ENCODE measurements at regions not wholly inside any gene's neighbourhood (a gene's known extent, or its start where the extent isn't known, plus 50 kb on each side); places are given as distances from the start of the nearest gene placed in this dataset.

DNA sequence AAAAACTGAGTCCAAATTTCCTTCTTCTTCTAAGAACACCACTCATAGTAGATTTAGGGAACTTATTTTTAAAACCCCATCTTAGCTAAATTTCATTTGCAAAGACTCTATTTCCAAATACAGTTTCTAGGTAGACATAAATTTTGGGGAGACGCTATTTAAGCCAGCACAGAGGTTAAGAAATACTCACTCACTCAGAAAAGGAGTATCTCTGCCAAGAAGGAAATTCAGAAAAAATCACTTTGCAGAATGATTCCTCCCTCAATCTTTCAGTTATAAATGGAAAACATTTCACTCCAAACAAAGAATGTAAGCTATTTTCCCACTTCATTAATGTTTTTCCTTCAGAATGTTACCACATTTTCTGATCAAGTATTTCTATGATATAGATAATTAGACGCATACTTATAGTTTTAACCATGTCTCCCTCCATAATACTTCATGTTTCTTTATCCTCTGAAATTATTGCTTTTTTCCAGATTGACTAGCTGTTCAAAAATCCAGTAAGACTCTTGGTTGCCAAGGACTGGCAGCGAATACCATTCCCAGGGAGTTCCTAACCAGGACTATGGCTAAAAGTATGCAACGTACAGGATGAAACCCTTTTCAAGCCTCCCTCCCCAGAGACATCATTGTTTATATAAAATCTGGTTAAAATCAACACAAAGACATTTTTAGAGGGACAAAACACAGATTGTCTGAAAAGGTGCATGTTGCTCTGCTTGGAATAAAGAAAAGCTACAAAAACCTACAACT, 52.5 kb upstream of the RXFP2 start:
- DNase-seq (ENCODE audit: low read depth) = no peak
